Kidney (tissue), 13 donors: ENCODE measurements at regions not wholly inside any gene's neighbourhood (a gene's known extent, or its start where the extent isn't known, plus 50 kb on each side); places are given as distances from the start of the nearest gene placed in this dataset.

Experiments used
- DNase-seq, 5 donors: peaks; one replicate each; pipeline ENCODE4 v3.0.0-alpha.2; 2013 to 2020
- FAIRE-seq: peaks from 2 replicates; lab custom pipeline; 2012; peaks lifted over from hg19 to GRCh38; lab: Jason Lieb, UNC
- H3K27ac ChIP-seq, 2 donors: one replicate each; pipeline ENCODE4 v1.7.0; 2013; ENCODE audit warnings: low read depth in 2 of 2, low read length in 2 of 2, inconsistent platforms in 1 of 2
- H3K27me3 ChIP-seq: one replicate; pipeline ENCODE4 v1.7.1; 2013; ENCODE audit warnings: low read length, inconsistent platforms; ENCODE audit not compliant: control insufficient read depth, insufficient read depth
- H3K36me3 ChIP-seq, 3 donors: one replicate each; pipeline versions ENCODE4 v1.7.0 to v1.7.1; 2013; ENCODE audit warnings: low read length in 3 of 3, control low read depth in 1 of 3, inconsistent platforms in 1 of 3; ENCODE audit not compliant: insufficient read depth in 3 of 3, control insufficient read depth in 2 of 3
- H3K4me1 ChIP-seq, 3 donors: one replicate each; pipeline versions ENCODE4 v1.7.0 to v1.7.1; 2013; ENCODE audit warnings: low read length in 3 of 3, inconsistent platforms in 1 of 3, low read depth in 1 of 3; ENCODE audit not compliant: control insufficient read depth in 2 of 3, insufficient read depth in 2 of 3
- H3K4me3 ChIP-seq, 3 donors: one replicate each; pipeline versions ENCODE4 v1.7.0 to v1.8.1; 2013; ENCODE audit warnings: low read length in 3 of 3, control low read depth in 1 of 3, inconsistent platforms in 1 of 3
- H3K9ac ChIP-seq, 3 donors: one replicate each; pipeline versions ENCODE4 v1.7.0 to v1.7.1; 2013; ENCODE audit warnings: low read length in 3 of 3, control low read depth in 1 of 3, inconsistent platforms in 1 of 3
- H3K9me3 ChIP-seq, 3 donors: one replicate each; pipeline versions ENCODE4 v1.7.0 to v1.7.1; 2013; ENCODE audit warnings: low read length in 3 of 3, control low read depth in 1 of 3, inconsistent platforms in 1 of 3; ENCODE audit not compliant: control insufficient read depth in 2 of 3, insufficient read depth in 1 of 3
- CTCF ChIP-seq: IDR thresholded peaks from 3 replicates; pipeline ENCODE4 v1.5.1; 2012; ENCODE audit warnings: mild to moderate bottlenecking, moderate library complexity, borderline replicate concordance; ENCODE audit not compliant: insufficient read depth; ENCODE audit errors: extremely low read depth
- intact Hi-C: fragments of 100-400 bp; cut with DNase I; formaldehyde crosslinking; loops from one replicate; pipeline ENCODE4 v1.11.1; 2022
- donor health status: control.
- donor health status: control.
- donor health status: control.
- donor health status: control.
- donor health status: control.
- donor health status: DM: yes; HTN: yes; CAD: no.
- donor health status: Normal renal cell carcinoma (clear cell type).

GRCh38 chr2:142280831-142281230 is 150.0 kb upstream of the LRP1B start:
- intact Hi-C loops: no loop called here
- Histone ChIP-seq H3K4me3 (no peak overlapping the region), H3K9me3 (no peaks in the 10 kb centered on the region), H3K27ac (no peak overlapping the region), H3K4me1 (no peaks in the 10 kb centered on the region), H3K27me3 (no peaks in the 10 kb centered on the region), H3K36me3 (no peaks in the 10 kb centered on the region), H3K9ac (no peak overlapping the region)
- DNase-seq: no peak
- TF ChIP-seq CTCF: no peak
- no peak for FAIRE-seq

GRCh38 chr2:142270990-142271389 is 140.2 kb upstream of the LRP1B start:
- Histone ChIP-seq H3K27me3 (no peaks in the 10 kb centered on the region), H3K9me3 (no peaks in the 10 kb centered on the region), H3K9ac (no peak overlapping the region), H3K36me3 (no peaks in the 10 kb centered on the region), H3K4me3 (no peak overlapping the region), H3K4me1 (no peaks in the 10 kb centered on the region), H3K27ac (no peak overlapping the region)
- FAIRE-seq (no peak), DNase-seq (no peak)
- intact Hi-C loops: no loop called here
- TF ChIP-seq CTCF: no peak

GRCh38 chr2:142270291-142270690 is 139.5 kb upstream of the LRP1B start:
- Histone ChIP-seq H3K27me3 (no peaks in the 10 kb centered on the region), H3K9me3 (no peaks in the 10 kb centered on the region), H3K36me3 (no peaks in the 10 kb centered on the region), H3K4me3 (no peak overlapping the region), H3K27ac (no peak overlapping the region), H3K4me1 (no peaks in the 10 kb centered on the region), H3K9ac (no peak overlapping the region)
- no peak for TF ChIP-seq CTCF
- DNase-seq (no peak), FAIRE-seq (no peak)
- intact Hi-C loops: no loop called here

GRCh38 chr2:142259356-142259755 is 128.5 kb upstream of the LRP1B start:
- Histone ChIP-seq H3K27me3 (no peaks in the 10 kb centered on the region), H3K4me3 (no peak overlapping the region), H3K9me3 (peaks cover 0 to 3% (median 0%) of the 10 kb centered on the region in 3 donors), H3K27ac (no peak overlapping the region), H3K4me1 (no peaks in the 10 kb centered on the region), H3K9ac (no peak overlapping the region), H3K36me3 (no peaks in the 10 kb centered on the region)
- TF ChIP-seq CTCF: no peak
- FAIRE-seq: no peak
- intact Hi-C loops: no loop called here
- no peak for DNase-seq
